ENCODE measurements at regions not wholly inside any gene's neighbourhood (a gene's known extent, or its start where the extent isn't known, plus 50 kb on each side); places are given as distances from the start of the nearest gene placed in this dataset.

DNA sequence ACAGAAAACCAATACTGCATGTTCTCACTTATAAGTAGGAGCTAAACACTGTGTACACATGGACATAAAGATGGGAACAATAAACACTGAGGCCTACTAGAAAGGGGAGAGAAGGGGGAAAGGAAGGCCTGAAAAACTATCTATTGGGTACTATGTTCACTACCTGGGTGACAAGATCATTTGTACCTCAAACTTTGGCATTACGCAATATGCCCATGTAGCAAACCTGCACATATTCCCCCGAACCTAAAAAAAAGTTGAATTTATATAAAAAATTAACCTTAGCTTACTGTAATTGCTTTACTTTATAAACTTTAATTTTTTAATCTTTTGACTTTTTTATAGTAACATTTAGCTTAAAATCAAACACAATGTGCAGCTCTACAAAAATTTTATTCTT is 237.6 kb upstream of the ATP10B start:
- Histone ChIP-seq H3K4me3 (no peak overlapping the region), H3K36me3 (no peaks in the 10 kb centered on the region), H3K9me3 (ENCODE audit: low read depth) (no peaks in the 10 kb centered on the region), H3K4me1 (ENCODE audit: low read depth) (no peaks in the 10 kb centered on the region), H3K27me3 (no peaks in the 10 kb centered on the region), H3K27ac (no peak overlapping the region)
- DNase-seq (ENCODE audit: low read depth in 1 of 2, low spot score in 1 of 2), result no peak
- TF ChIP-seq, protein P1, sequence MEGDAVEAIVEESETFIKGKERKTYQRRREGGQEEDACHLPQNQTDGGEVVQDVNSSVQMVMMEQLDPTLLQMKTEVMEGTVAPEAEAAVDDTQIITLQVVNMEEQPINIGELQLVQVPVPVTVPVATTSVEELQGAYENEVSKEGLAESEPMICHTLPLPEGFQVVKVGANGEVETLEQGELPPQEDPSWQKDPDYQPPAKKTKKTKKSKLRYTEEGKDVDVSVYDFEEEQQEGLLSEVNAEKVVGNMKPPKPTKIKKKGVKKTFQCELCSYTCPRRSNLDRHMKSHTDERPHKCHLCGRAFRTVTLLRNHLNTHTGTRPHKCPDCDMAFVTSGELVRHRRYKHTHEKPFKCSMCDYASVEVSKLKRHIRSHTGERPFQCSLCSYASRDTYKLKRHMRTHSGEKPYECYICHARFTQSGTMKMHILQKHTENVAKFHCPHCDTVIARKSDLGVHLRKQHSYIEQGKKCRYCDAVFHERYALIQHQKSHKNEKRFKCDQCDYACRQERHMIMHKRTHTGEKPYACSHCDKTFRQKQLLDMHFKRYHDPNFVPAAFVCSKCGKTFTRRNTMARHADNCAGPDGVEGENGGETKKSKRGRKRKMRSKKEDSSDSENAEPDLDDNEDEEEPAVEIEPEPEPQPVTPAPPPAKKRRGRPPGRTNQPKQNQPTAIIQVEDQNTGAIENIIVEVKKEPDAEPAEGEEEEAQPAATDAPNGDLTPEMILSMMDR (IDR thresholded peaks at IDR 0.05; ENCODE audit: low read depth, low read length), result no peak

DNA sequence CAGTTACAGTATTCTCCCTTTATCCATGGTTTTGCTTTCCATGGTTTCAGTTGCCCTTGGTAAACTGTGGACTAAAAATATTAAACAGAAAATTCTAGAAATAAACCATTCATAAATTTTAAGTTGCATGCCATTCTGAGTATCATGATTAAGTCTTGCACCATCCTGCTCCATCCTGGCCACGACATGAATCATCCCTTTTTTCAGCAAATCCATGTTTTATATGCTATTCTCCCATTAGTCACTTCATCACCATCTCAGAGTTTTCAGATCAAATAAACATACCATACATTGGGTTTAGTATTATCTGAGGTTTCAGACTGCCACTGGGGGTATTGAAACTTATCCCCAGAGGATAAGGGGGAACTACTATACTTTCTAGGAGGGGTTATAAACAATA is 234.4 kb upstream of the ATP10B start:
- DNase-seq (ENCODE audit: low read depth in 1 of 2, low spot score in 1 of 2), result no peak

DNA sequence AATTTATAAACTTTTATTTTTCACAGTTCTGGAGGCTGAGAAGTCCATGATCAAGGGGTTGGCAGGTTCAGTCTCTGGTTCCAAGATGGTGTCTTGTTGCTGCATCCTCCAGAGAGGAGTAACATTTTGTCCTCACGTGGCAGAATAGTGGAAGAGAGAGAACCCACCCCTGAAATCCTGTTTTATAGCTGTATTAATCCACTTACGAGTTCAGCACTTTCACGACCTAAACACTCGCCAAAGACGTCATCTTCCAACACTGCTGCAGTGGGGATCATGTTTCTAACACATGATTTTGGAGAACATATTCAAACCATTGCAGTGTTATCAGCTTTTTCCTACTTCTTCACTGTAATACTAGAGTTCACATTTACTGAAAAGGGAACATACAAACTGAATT is 233.0 kb upstream of the ATP10B start:
- H3K9me3 ChIP-seq (ENCODE audit: low read depth), result no peaks in the 10 kb centered on the region
- no peaks in the 10 kb centered on the region for H3K4me1 ChIP-seq (ENCODE audit: low read depth)
- TF ChIP-seq, protein P1 (IDR thresholded peaks at IDR 0.05; ENCODE audit: low read depth, low read length), result no peak
- DNase-seq (ENCODE audit: low read depth in 1 of 2, low spot score in 1 of 2), result no peak
- no peak overlapping the region for H3K4me3 ChIP-seq
- H3K27me3 ChIP-seq, result no peaks in the 10 kb centered on the region
- no peaks in the 10 kb centered on the region for H3K36me3 ChIP-seq
- H3K27ac ChIP-seq, result no peak overlapping the region

More for the DNA sequence above, 234.4 kb upstream of the ATP10B start:
- H3K36me3 ChIP-seq, result no peaks in the 10 kb centered on the region
- no peaks in the 10 kb centered on the region for H3K27me3 ChIP-seq
- no peak overlapping the region for H3K27ac ChIP-seq
- H3K4me3 ChIP-seq, result no peak overlapping the region
- no peaks in the 10 kb centered on the region for H3K9me3 ChIP-seq (ENCODE audit: low read depth)
- TF ChIP-seq, protein P1 (IDR thresholded peaks at IDR 0.05; ENCODE audit: low read depth, low read length), result no peak
- H3K4me1 ChIP-seq (ENCODE audit: low read depth), result no peaks in the 10 kb centered on the region

- Histone ChIP-seq H3K27me3 (no peaks in the 10 kb centered on the region), H3K27ac (no peak overlapping the region), H3K9me3 (ENCODE audit: low read depth) (no peaks in the 10 kb centered on the region), H3K4me3 (no peak overlapping the region), H3K36me3 (no peaks in the 10 kb centered on the region), H3K4me1 (ENCODE audit: low read depth) (no peaks in the 10 kb centered on the region)
- TF ChIP-seq, protein P1 (IDR thresholded peaks at IDR 0.05; ENCODE audit: low read depth, low read length), result no peak
- DNase-seq (ENCODE audit: low read depth in 1 of 2, low spot score in 1 of 2), result no peak
Observed at GRCh38 chr5:161084115-161084514, 232.1 kb upstream of the ATP10B start.

DNA sequence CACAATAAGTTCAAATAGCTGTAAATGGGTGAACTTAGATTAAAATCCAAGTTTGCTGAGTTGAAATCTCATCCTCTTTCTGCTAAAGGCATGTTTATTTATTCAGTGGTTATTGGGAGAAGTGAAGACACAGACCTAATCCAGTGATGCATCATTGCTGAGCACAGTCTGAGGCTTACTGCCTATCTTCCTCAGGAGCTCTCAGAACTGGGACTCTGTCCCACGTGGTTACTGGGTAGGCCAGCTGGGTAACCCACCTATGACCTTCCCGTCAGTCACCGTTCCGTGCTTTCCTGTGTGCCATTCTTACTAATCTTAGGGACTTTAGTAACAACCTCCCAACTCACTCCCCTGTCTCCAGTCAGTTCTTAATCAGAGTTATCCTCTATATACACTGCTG is 226.8 kb upstream of the ATP10B start:
- Histone ChIP-seq H3K4me3 (no peak overlapping the region), H3K4me1 (ENCODE audit: low read depth) (no peaks in the 10 kb centered on the region), H3K27me3 (no peaks in the 10 kb centered on the region), H3K27ac (no peak overlapping the region), H3K9me3 (ENCODE audit: low read depth) (no peaks in the 10 kb centered on the region), H3K36me3 (no peaks in the 10 kb centered on the region)
- DNase-seq (ENCODE audit: low read depth in 1 of 2, low spot score in 1 of 2), result no peak
- TF ChIP-seq, protein P1 (IDR thresholded peaks at IDR 0.05; ENCODE audit: low read depth, low read length), result no peak
